ENCODE measurements at regions not wholly inside any gene's neighbourhood (a gene's known extent, or its start where the extent isn't known, plus 50 kb on each side); places are given as distances from the start of the nearest gene placed in this dataset.
"Not testable (repeated sequence)": the region's sequence is repeated elsewhere in the genome, so short reads cannot be mapped to it uniquely, and the experiment has no call there.

- H3K4me1 ChIP-seq (ENCODE audit: control insufficient read depth, insufficient read depth, low read length, poor library complexity, severe bottlenecking), result no peaks in the 10 kb centered on the region
- H3K4me3 ChIP-seq (ENCODE audit: insufficient read depth, low read depth, low read length, poor library complexity, severe bottlenecking), result no peak overlapping the region
- H3K9me3 ChIP-seq (ENCODE audit: control insufficient read depth, low read length), result no peaks in the 10 kb centered on the region
- no peak overlapping the region for H3K27ac ChIP-seq (ENCODE audit: insufficient read depth, low read length, poor library complexity, severe bottlenecking)
- H3K36me3 ChIP-seq (ENCODE audit: control insufficient read depth, insufficient read depth, low read length), result no peaks in the 10 kb centered on the region
- H3K27me3 ChIP-seq (replicated peaks; ENCODE audit: control insufficient read depth, insufficient read depth, low read length, poor library complexity, severe bottlenecking), result no peaks in the 10 kb centered on the region
- no peak for DNase-seq
Observed at GRCh38 chr17:77036841-77037381, 103.9 kb upstream of the SEC14L1 start.

DNA sequence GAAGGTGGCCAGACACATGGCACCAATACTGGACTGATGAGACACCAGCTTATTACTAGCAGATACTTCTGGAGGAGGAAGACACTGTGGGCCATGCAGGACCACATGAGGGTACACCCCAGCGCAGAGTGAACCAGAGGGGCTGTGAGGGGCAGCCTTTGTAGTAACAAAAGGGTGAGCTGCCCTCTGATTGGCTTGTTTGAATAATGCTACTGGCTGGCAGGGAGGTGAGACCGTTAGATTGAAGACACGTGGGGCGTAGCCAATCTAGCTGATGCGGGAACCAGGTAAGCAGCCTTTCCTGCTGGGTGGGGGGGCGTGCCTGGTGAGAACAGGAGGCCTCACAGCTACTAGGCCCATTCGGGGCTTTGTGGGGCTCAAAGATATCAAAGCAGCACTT, 102.8 kb upstream of the SEC14L1 start:
- H3K4me1 ChIP-seq (ENCODE audit: control insufficient read depth, insufficient read depth, low read length, poor library complexity, severe bottlenecking), result no peaks in the 10 kb centered on the region
- H3K36me3 ChIP-seq (ENCODE audit: control insufficient read depth, insufficient read depth, low read length), result no peaks in the 10 kb centered on the region
- H3K27me3 ChIP-seq (replicated peaks; ENCODE audit: control insufficient read depth, insufficient read depth, low read length, poor library complexity, severe bottlenecking), result no peaks in the 10 kb centered on the region
- no peak overlapping the region for H3K4me3 ChIP-seq (ENCODE audit: insufficient read depth, low read depth, low read length, poor library complexity, severe bottlenecking)
- H3K27ac ChIP-seq (ENCODE audit: insufficient read depth, low read length, poor library complexity, severe bottlenecking), result no peak overlapping the region
- DNase-seq, result no peak
- H3K9me3 ChIP-seq (ENCODE audit: control insufficient read depth, low read length), result no peaks in the 10 kb centered on the region

GRCh38 chr17:77038884-77039555, 101.7 kb upstream of the SEC14L1 start:
- Histone ChIP-seq H3K4me3 (ENCODE audit: insufficient read depth, low read depth, low read length, poor library complexity, severe bottlenecking) (no peak overlapping the region), H3K36me3 (ENCODE audit: control insufficient read depth, insufficient read depth, low read length) (no peaks in the 10 kb centered on the region), H3K27ac (ENCODE audit: insufficient read depth, low read length, poor library complexity, severe bottlenecking) (no peak overlapping the region), H3K9me3 (ENCODE audit: control insufficient read depth, low read length) (no peaks in the 10 kb centered on the region), H3K4me1 (ENCODE audit: control insufficient read depth, insufficient read depth, low read length, poor library complexity, severe bottlenecking) (no peaks in the 10 kb centered on the region), H3K27me3 (replicated peaks; ENCODE audit: control insufficient read depth, insufficient read depth, low read length, poor library complexity, severe bottlenecking) (no peaks in the 10 kb centered on the region)
- no peak for DNase-seq

GRCh38 chr17:77042476-77043231, 98.1 kb upstream of the SEC14L1 start:
- Histone ChIP-seq H3K4me3 (ENCODE audit: insufficient read depth, low read depth, low read length, poor library complexity, severe bottlenecking) (no peak overlapping the region), H3K27me3 (replicated peaks; ENCODE audit: control insufficient read depth, insufficient read depth, low read length, poor library complexity, severe bottlenecking) (no peaks in the 10 kb centered on the region), H3K9me3 (ENCODE audit: control insufficient read depth, low read length) (no peaks in the 10 kb centered on the region), H3K27ac (ENCODE audit: insufficient read depth, low read length, poor library complexity, severe bottlenecking) (no peak overlapping the region), H3K36me3 (ENCODE audit: control insufficient read depth, insufficient read depth, low read length) (no peaks in the 10 kb centered on the region), H3K4me1 (ENCODE audit: control insufficient read depth, insufficient read depth, low read length, poor library complexity, severe bottlenecking) (no peaks in the 10 kb centered on the region)
- no peak for DNase-seq

DNA sequence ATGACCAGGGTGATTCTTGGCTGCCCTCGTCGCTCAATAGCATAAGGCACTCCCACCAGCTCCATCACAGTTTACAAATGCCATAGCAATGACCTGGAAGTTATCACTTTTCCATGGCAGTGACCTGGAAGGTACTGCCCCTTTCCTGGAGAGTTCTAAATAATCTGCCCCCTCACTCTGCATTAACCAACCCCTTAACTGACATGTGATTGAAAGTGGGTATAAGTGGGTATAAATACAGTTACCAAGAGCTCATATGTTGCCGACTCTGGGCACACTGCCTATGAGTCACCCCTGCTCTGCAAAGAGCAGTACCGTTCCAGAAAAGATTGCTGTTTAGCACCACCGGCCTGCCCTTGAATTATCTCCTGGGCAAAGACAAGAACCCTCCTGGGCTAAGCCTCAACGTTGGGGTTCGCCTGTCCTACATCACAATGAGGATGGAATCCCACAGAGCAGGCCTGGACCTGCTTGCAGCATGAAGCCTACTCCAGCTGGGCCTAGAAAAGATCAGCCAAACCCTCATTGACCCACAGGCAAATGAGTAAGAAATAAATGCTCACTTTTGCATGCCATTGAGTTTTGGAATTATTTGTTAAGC, 95.2 kb upstream of the SEC14L1 start:
- DNase-seq, result no peak
- no peaks in the 10 kb centered on the region for H3K36me3 ChIP-seq (ENCODE audit: control insufficient read depth, insufficient read depth, low read length)
- H3K27ac ChIP-seq (ENCODE audit: insufficient read depth, low read length, poor library complexity, severe bottlenecking), result no peak overlapping the region
- no peak overlapping the region for H3K4me3 ChIP-seq (ENCODE audit: insufficient read depth, low read depth, low read length, poor library complexity, severe bottlenecking)
- H3K27me3 ChIP-seq (replicated peaks; ENCODE audit: control insufficient read depth, insufficient read depth, low read length, poor library complexity, severe bottlenecking), result no peaks in the 10 kb centered on the region
- no peaks in the 10 kb centered on the region for H3K4me1 ChIP-seq (ENCODE audit: control insufficient read depth, insufficient read depth, low read length, poor library complexity, severe bottlenecking)
- no peaks in the 10 kb centered on the region for H3K9me3 ChIP-seq (ENCODE audit: control insufficient read depth, low read length)

DNA sequence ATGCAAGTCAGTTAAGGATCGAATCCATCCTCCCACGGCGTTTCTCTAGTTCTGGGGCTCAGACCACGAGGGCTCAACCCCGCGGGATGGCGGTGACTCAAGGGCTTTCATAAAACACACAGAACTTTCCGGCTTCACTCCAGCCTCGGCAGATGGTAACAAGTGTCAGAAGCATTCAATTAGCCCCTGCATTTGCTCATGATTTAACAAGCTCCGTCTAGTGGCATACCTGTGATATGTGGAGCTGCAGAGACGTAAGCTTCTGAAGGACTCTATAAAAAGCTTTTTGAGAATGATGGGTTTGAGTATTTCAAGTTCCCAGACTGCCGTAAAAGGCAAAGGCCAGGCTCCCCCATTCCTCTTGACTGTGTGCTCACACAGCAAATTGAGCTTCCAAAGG, 91.3 kb upstream of the SEC14L1 start:
- Histone ChIP-seq H3K27me3 (replicated peaks; ENCODE audit: control insufficient read depth, insufficient read depth, low read length, poor library complexity, severe bottlenecking) (no peaks in the 10 kb centered on the region), H3K4me1 (ENCODE audit: control insufficient read depth, insufficient read depth, low read length, poor library complexity, severe bottlenecking) (no peaks in the 10 kb centered on the region), H3K9me3 (ENCODE audit: control insufficient read depth, low read length) (no peaks in the 10 kb centered on the region), H3K36me3 (ENCODE audit: control insufficient read depth, insufficient read depth, low read length) (no peaks in the 10 kb centered on the region), H3K4me3 (ENCODE audit: insufficient read depth, low read depth, low read length, poor library complexity, severe bottlenecking) (no peak overlapping the region), H3K27ac (ENCODE audit: insufficient read depth, low read length, poor library complexity, severe bottlenecking) (no peak overlapping the region)
- DNase-seq, result no peak

GRCh38 chr17:77050901-77051300, 89.9 kb upstream of the SEC14L1 start:
- DNase-seq; H3K27me3 ChIP-seq (replicated peaks; ENCODE audit: control insufficient read depth, insufficient read depth, low read length, poor library complexity, severe bottlenecking); H3K9me3 ChIP-seq (ENCODE audit: control insufficient read depth, low read length); H3K36me3 ChIP-seq (ENCODE audit: control insufficient read depth, insufficient read depth, low read length); H3K27ac ChIP-seq (ENCODE audit: insufficient read depth, low read length, poor library complexity, severe bottlenecking); H3K4me1 ChIP-seq (ENCODE audit: control insufficient read depth, insufficient read depth, low read length, poor library complexity, severe bottlenecking); H3K4me3 ChIP-seq (ENCODE audit: insufficient read depth, low read depth, low read length, poor library complexity, severe bottlenecking): not testable (repeated sequence)

DNA sequence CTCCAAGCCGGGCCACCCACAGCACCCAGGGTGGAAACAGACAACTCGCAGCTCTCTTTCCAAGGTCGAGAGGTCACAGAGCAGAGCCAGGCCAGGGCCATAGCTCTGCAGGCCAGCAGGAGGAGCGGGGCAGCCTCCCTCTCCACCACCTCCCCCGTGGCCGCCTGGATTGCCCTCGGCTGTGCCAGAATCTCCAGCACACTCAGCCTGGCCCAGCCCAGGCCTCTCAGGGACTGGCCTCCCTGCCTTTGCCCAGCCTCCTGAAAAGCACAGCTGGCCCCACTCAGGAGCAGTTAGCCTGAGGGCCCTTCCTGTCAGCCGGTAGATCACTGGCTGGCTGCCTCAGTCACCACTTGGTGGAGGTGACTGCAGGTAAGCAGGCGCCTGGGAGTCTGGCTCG, 85.8 kb upstream of the SEC14L1 start:
- H3K4me1 ChIP-seq (ENCODE audit: control insufficient read depth, insufficient read depth, low read length, poor library complexity, severe bottlenecking), result no peaks in the 10 kb centered on the region
- peaks cover 4% of the 10 kb centered on the region for H3K27me3 ChIP-seq (replicated peaks; ENCODE audit: control insufficient read depth, insufficient read depth, low read length, poor library complexity, severe bottlenecking)
- no peak overlapping the region for H3K4me3 ChIP-seq (ENCODE audit: insufficient read depth, low read depth, low read length, poor library complexity, severe bottlenecking)
- H3K36me3 ChIP-seq (ENCODE audit: control insufficient read depth, insufficient read depth, low read length), result no peaks in the 10 kb centered on the region
- no peak overlapping the region for H3K27ac ChIP-seq (ENCODE audit: insufficient read depth, low read length, poor library complexity, severe bottlenecking)
- DNase-seq, result no peak
- H3K9me3 ChIP-seq (ENCODE audit: control insufficient read depth, low read length), result no peaks in the 10 kb centered on the region

DNA sequence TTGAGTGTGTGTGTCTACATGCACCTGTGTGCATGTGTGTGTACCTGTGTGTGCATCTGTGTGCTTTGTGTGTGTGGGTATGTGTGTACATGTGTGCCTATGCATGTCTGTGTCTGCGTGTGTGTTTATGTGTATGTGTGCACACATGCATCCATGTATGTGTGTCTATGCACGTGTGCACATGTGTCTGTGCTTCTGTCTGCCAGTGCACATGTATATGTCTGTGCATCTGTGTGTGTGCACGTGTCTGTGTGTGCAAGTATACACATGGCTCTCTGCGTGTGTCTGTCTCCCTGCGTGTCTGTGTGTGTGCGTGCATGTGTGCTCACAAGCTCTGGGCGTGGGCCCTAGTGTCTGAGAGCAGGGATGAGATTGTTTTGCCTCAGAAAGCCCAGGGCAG, 85.3 kb upstream of the SEC14L1 start:
- H3K4me3 ChIP-seq (ENCODE audit: insufficient read depth, low read depth, low read length, poor library complexity, severe bottlenecking), result no peak overlapping the region
- H3K27me3 ChIP-seq (replicated peaks; ENCODE audit: control insufficient read depth, insufficient read depth, low read length, poor library complexity, severe bottlenecking), result peaks cover 4% of the 10 kb centered on the region
- DNase-seq, result no peak

GRCh38 chr17:77058016-77058415, 82.8 kb upstream of the SEC14L1 start:
- Histone ChIP-seq H3K4me1 (ENCODE audit: control insufficient read depth, insufficient read depth, low read length, poor library complexity, severe bottlenecking) (no peaks in the 10 kb centered on the region), H3K27ac (ENCODE audit: insufficient read depth, low read length, poor library complexity, severe bottlenecking) (no peak overlapping the region), H3K36me3 (ENCODE audit: control insufficient read depth, insufficient read depth, low read length) (no peaks in the 10 kb centered on the region), H3K4me3 (ENCODE audit: insufficient read depth, low read depth, low read length, poor library complexity, severe bottlenecking) (no peak overlapping the region), H3K9me3 (ENCODE audit: control insufficient read depth, low read length) (no peaks in the 10 kb centered on the region), H3K27me3 (replicated peaks; ENCODE audit: control insufficient read depth, insufficient read depth, low read length, poor library complexity, severe bottlenecking) (peaks cover 4% of the 10 kb centered on the region)
- no peak for DNase-seq

More for the DNA sequence above, 85.3 kb upstream of the SEC14L1 start:
- Histone ChIP-seq H3K36me3 (ENCODE audit: control insufficient read depth, insufficient read depth, low read length) (no peaks in the 10 kb centered on the region), H3K4me1 (ENCODE audit: control insufficient read depth, insufficient read depth, low read length, poor library complexity, severe bottlenecking) (no peaks in the 10 kb centered on the region), H3K27ac (ENCODE audit: insufficient read depth, low read length, poor library complexity, severe bottlenecking) (no peak overlapping the region), H3K9me3 (ENCODE audit: control insufficient read depth, low read length) (no peaks in the 10 kb centered on the region)

Measured in effector memory CD4-positive, alpha-beta T cell (primary cell).